Keratinocyte (primary cell): ENCODE measurements at regions not wholly inside any gene's neighbourhood (a gene's known extent, or its start where the extent isn't known, plus 50 kb on each side); places are given as distances from the start of the nearest gene placed in this dataset.

Experiments
- EZH2 ChIP-seq: IDR thresholded peaks from one replicate; pipeline ENCODE4 v1.6.1; 2012; ENCODE audit warnings: inconsistent platforms, mild to moderate bottlenecking, low read length, moderate library complexity
- TF ChIP-seq, protein P1 (sequence below), 3 experiments: IDR thresholded peaks in 1 of 3; conservative IDR thresholded peaks in 1 of 3; optimal IDR thresholded peaks in 1 of 3; 2 replicates in 2 of 3; 3 replicates in 1 of 3; pipeline versions ENCODE3 to v1.5.1; 2011; ENCODE audit warnings: low read length in 3 of 3, mild to moderate bottlenecking in 3 of 3, moderate library complexity in 2 of 3, control low read depth in 1 of 3, inconsistent platforms in 1 of 3; ENCODE audit not compliant: insufficient read depth in 2 of 3; ENCODE audit errors: extremely low read depth in 1 of 3

DNA sequence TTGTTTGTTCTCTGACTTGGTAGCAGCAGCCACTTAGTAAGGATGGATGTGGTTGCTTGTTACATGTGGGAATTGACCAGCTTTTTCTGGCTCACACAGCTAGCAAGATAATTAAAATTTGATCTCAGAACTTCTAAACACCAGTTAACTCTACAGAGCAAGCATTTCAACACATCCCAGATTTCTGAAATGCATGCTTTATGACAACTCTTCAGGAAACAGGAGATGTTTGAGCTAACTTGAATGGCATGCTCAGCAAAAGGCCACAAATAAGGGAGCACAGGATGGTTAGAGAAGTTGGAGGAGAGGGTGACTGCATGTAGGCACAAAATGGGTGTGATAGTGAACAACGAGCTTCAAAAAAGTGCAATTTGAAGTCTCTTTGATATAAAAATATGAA is 167.1 kb upstream of the SPRY2 start:
- TF ChIP-seq, protein P1, sequence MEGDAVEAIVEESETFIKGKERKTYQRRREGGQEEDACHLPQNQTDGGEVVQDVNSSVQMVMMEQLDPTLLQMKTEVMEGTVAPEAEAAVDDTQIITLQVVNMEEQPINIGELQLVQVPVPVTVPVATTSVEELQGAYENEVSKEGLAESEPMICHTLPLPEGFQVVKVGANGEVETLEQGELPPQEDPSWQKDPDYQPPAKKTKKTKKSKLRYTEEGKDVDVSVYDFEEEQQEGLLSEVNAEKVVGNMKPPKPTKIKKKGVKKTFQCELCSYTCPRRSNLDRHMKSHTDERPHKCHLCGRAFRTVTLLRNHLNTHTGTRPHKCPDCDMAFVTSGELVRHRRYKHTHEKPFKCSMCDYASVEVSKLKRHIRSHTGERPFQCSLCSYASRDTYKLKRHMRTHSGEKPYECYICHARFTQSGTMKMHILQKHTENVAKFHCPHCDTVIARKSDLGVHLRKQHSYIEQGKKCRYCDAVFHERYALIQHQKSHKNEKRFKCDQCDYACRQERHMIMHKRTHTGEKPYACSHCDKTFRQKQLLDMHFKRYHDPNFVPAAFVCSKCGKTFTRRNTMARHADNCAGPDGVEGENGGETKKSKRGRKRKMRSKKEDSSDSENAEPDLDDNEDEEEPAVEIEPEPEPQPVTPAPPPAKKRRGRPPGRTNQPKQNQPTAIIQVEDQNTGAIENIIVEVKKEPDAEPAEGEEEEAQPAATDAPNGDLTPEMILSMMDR (optimal IDR thresholded peaks at IDR 0.05 in 1 of 3, IDR thresholded peaks at IDR 0.05 in 1 of 3, conservative IDR thresholded peaks at IDR 0.05 in 1 of 3; ENCODE audit: extremely low read depth in 1 of 3, insufficient read depth in 2 of 3, low read length in 3 of 3) = no peak
- TF ChIP-seq EZH2 = no peak
